GM12878 (cell line): ENCODE measurements at regions not wholly inside any gene's neighbourhood (a gene's known extent, or its start where the extent isn't known, plus 50 kb on each side); places are given as distances from the start of the nearest gene placed in this dataset.

Experiments used
- ATAC-seq: fragments of 200-7000 bp; cut with Tn5 transposase; 3 replicates; pipeline ENCODE4 v1.9.1; 2020; ENCODE audit warnings: mild to moderate bottlenecking, moderate library complexity
- BruUV-seq: library from RNA; stranded (reverse); fragments of 400-500 nt; replicated peaks from 2 replicates; lab custom pipeline; 2021; lab: Mats Ljungman, UMichigan
- CTCF ChIA-PET: fragments of 300-600 bp; sonication (Branson Sonifier 250); formaldehyde crosslinking; extraction: SDS; loops from one replicate; lab custom pipeline; 2021; ENCODE audit warnings: inconsistent platforms; lab: Yijun Ruan, JAX
- POLR2A ChIA-PET: fragments of 350-600 bp; formaldehyde crosslinking; extraction: SDS; loops from one replicate; lab custom pipeline; 2021; ENCODE audit warnings: inconsistent platforms; lab: Charles Lee
- RAD21 ChIA-PET: fragments of 300-600 bp; sonication (Branson Sonifier 250); formaldehyde crosslinking; loops from one replicate; lab custom pipeline; 2023; ENCODE audit warnings: antibody characterized with exemption; ENCODE audit not compliant: unreplicated experiment; lab: Charles Lee
- SMC1A ChIA-PET: fragments of 300-600 bp; sonication (Branson Sonifier 250); formaldehyde crosslinking; loops from one replicate; lab custom pipeline; 2023; ENCODE audit not compliant: unreplicated experiment, uncharacterized antibody; lab: Charles Lee
- DNase-seq: peaks from one replicate; pipeline ENCODE4 v3.0.0-alpha.2; 2011; ENCODE audit warnings: low read depth, low spot score
- FAIRE-seq: peaks from 3 replicates; lab custom pipeline; 2011; peaks lifted over from hg19 to GRCh38; lab: Jason Lieb, UNC
- H2AFZ ChIP-seq: 2 replicates; pipeline ENCODE4 v1.6.0; 2011; ENCODE audit warnings: low read depth, low read length, control low read depth; ENCODE audit not compliant: control insufficient read depth
- H3K27ac ChIP-seq: 2 replicates; pipeline ENCODE4 v1.5.1; 2011; ENCODE audit warnings: control low read depth; ENCODE audit not compliant: control insufficient read depth, insufficient read depth
- H3K27me3 ChIP-seq, 2 experiments: replicated peaks in 1 of 2; 2 replicates each; pipeline versions ENCODE4 v1.6.0 to v1.6.1; 2011; ENCODE audit warnings: low read length in 1 of 2; ENCODE audit not compliant: control insufficient read depth in 2 of 2, insufficient read depth in 2 of 2
- H3K36me3 ChIP-seq, 2 experiments: 2 replicates each; pipeline ENCODE4 v1.5.1; 2011; ENCODE audit warnings: low read length in 1 of 2; ENCODE audit not compliant: control insufficient read depth in 2 of 2, insufficient read depth in 2 of 2
- H3K4me1 ChIP-seq: 2 replicates; pipeline ENCODE4 v1.6.1; 2011; ENCODE audit warnings: mild to moderate bottlenecking, low read length, moderate library complexity, mixed read lengths; ENCODE audit not compliant: control insufficient read depth, insufficient read depth
- H3K4me2 ChIP-seq: 2 replicates; pipeline ENCODE4 v1.6.0; 2011; ENCODE audit warnings: control low read depth; ENCODE audit not compliant: control insufficient read depth, insufficient read depth
- H3K4me3 ChIP-seq: fragments of 200-600 bp; sonication (generic); 2 replicates; pipeline ENCODE4 v1.5.1; 2016
- H3K79me2 ChIP-seq: 2 replicates; pipeline ENCODE4 v1.6.0; 2011; ENCODE audit warnings: low read length; ENCODE audit not compliant: control insufficient read depth, insufficient read depth
- H3K9ac ChIP-seq: 2 replicates; pipeline ENCODE4 v1.8.0; 2011; ENCODE audit warnings: low read length, control low read depth, mixed read lengths; ENCODE audit not compliant: control insufficient read depth, insufficient read depth
- H3K9me3 ChIP-seq: replicated peaks from 3 replicates; pipeline ENCODE4 v1.5.1; 2011; ENCODE audit warnings: mild to moderate bottlenecking, low read length; ENCODE audit not compliant: control insufficient read depth, insufficient read depth
- H4K20me1 ChIP-seq: 2 replicates; pipeline ENCODE4 v1.6.0; 2011; ENCODE audit not compliant: control insufficient read depth, insufficient read depth
- BCL11A ChIP-seq: IDR thresholded peaks from 2 replicates; pipeline ENCODE4 v1.6.1; 2011; ENCODE audit warnings: low read depth, low read length
- CEBPZ ChIP-seq: fragments of 150-350 bp; IDR thresholded peaks from 2 replicates; pipeline ENCODE4 v1.6.1; 2016; ENCODE audit warnings: low read depth, low read length
- ESRRA ChIP-seq: IDR thresholded peaks from 2 replicates; pipeline ENCODE4 v1.6.1; 2012; ENCODE audit warnings: mild to moderate bottlenecking, low read length, improper control_type of control experiment
- HSF1 ChIP-seq: fragments of 150-350 bp; IDR thresholded peaks from 2 replicates; pipeline ENCODE4 v1.6.1; 2014; ENCODE audit warnings: mild to moderate bottlenecking, low read depth, low read length
- MYB ChIP-seq: fragments of 150-350 bp; IDR thresholded peaks from 2 replicates; pipeline ENCODE4 v1.6.1; 2014; ENCODE audit warnings: mild to moderate bottlenecking, low read depth, low read length, borderline replicate concordance
- POU2F2 ChIP-seq: IDR thresholded peaks from 3 replicates; pipeline ENCODE4 v1.6.1; 2011; ENCODE audit warnings: low read depth, mild to moderate bottlenecking, low read length, borderline replicate concordance
- SREBF1 ChIP-seq: IDR thresholded peaks from 2 replicates; pipeline ENCODE4 v1.6.1; 2012; ENCODE audit warnings: mild to moderate bottlenecking, low read length
- ZBED1 ChIP-seq: IDR thresholded peaks from 2 replicates; pipeline ENCODE4 v1.6.1; 2016; ENCODE audit warnings: borderline replicate concordance
- WGBS: methylation state at CpG from one replicate; pipeline ENCODE4 v1.1.6; 2016; ENCODE audit warnings: low lambda C conversion rate; ENCODE audit not compliant: insufficient replicate concordance, insufficient coverage; ENCODE audit errors: missing lambda C conversion rate; 5-methylcytosine and 5-hydroxymethylcytosine counted together
- in situ Hi-C: fragments of 300-500 bp; cut with MboI; formaldehyde crosslinking; loops from 9 replicates; pipeline ENCODE4 v1.14.3; 2018; ENCODE audit warnings: mixed read lengths
- intact Hi-C: fragments of 100-400 bp; cut with micrococcal nuclease; formaldehyde crosslinking; loops from one replicate; pipeline ENCODE4 v1.14.2; 2022; ENCODE audit not compliant: unreplicated experiment

GRCh38 chr10:128416231-128416630 lies 290.0 kb upstream of the MKI67 start (continued):
- no peak for TF ChIP-seq CEBPZ

- Histone ChIP-seq H2AFZ (no peak overlapping the region), H3K9ac (no peak overlapping the region), H3K27me3 (no peaks in the 10 kb centered on the region), H4K20me1 (no peaks in the 10 kb centered on the region), H3K9me3 (no peaks in the 10 kb centered on the region), H3K79me2 (no peaks in the 10 kb centered on the region), H3K4me1 (no peaks in the 10 kb centered on the region), H3K4me2 (no peak overlapping the region), H3K36me3 (no peaks in the 10 kb centered on the region), H3K4me3 (no peak overlapping the region), H3K27ac (no peak overlapping the region)
- ATAC-seq (no peak), FAIRE-seq (no peak), DNase-seq (no peak)
- ChIA-PET SMC1A (interaction anchor here (0.7 kb wide), 1 partner anchor 85 kb away, joined by 3 read pairs; no protein-coding TSS in a partner anchor), RAD21 (no interaction called here), CTCF (interaction anchor here (1.5 kb wide), 1 partner anchor 10 kb away, joined by 3 read pairs; no protein-coding TSS in a partner anchor), POLR2A (no interaction called here)
- 65% methylated on average over 3 of the region's 3 CpGs for WGBS
- TF ChIP-seq ZBED1 (no peak), BCL11A (no peak), POU2F2 (no peak), MYB (no peak), SREBF1 (no peak), ESRRA (no peak), HSF1 (no peak)
- in situ Hi-C loops (no loop called here), intact Hi-C loops (no loop called here)
- BruUV-seq, result no TSS peak
Measured at GRCh38 chr10:128417826-128418225, 291.6 kb upstream of the MKI67 start.
